Colonic mucosa (tissue), 4 donors: ENCODE measurements at regions not wholly inside any gene's neighbourhood (a gene's known extent, or its start where the extent isn't known, plus 50 kb on each side); places are given as distances from the start of the nearest gene placed in this dataset.

ENCODE experiments used
- DNase-seq: peaks from one replicate; pipeline ENCODE4 v3.0.0-alpha.2; 2020
- H3K27ac ChIP-seq: fragments of 200-600 bp; one replicate; pipeline ENCODE4 v1.8.0; 2021
- H3K27me3 ChIP-seq: fragments of 200-600 bp; one replicate; pipeline ENCODE4 v1.8.0; 2021
- H3K36me3 ChIP-seq: fragments of 200-600 bp; one replicate; pipeline ENCODE4 v1.8.0; 2021
- H3K4me1 ChIP-seq: fragments of 200-600 bp; one replicate; pipeline ENCODE4 v1.8.0; 2021; ENCODE audit warnings: mild to moderate bottlenecking
- H3K4me3 ChIP-seq: fragments of 200-600 bp; one replicate; pipeline ENCODE4 v1.8.0; 2021
- H3K9ac ChIP-seq, 2 donors: one replicate each; pipeline ENCODE4 v1.7.0; 2013; ENCODE audit warnings: control low read depth in 2 of 2, low read depth in 2 of 2, low read length in 2 of 2
- H3K9me3 ChIP-seq: fragments of 200-600 bp; one replicate; pipeline ENCODE4 v1.8.0; 2021
- CTCF ChIP-seq: fragments of 200-600 bp; IDR thresholded peaks from one replicate; pipeline ENCODE4 v1.8.0; 2022; ENCODE audit warnings: antibody characterized with exemption, mild to moderate bottlenecking
- intact Hi-C: fragments of 100-400 bp; cut with DNase I; formaldehyde crosslinking; loops from one replicate; pipeline ENCODE4 v1.14.1; 2022
- donor health status: healthy.
- donor health status: DM: no; HTN: no; CAD: no.
- donor health status: DM: no; HTN: no; CAD: no.

GRCh38 chr11:70736461-70736860 lies 338.1 kb downstream of the CTTN start:
- H3K27ac ChIP-seq = no peak overlapping the region
- no peak overlapping the region for H3K9ac ChIP-seq
- H3K9me3 ChIP-seq = no peaks in the 10 kb centered on the region
- no peak for DNase-seq
- no peak for TF ChIP-seq CTCF
- H3K36me3 ChIP-seq = no peaks in the 10 kb centered on the region
- no peak overlapping the region for H3K4me3 ChIP-seq
- no peaks in the 10 kb centered on the region for H3K4me1 ChIP-seq
- intact Hi-C loops = no loop called here
- no peaks in the 10 kb centered on the region for H3K27me3 ChIP-seq

GRCh38 chr11:70736937-70737640 lies 338.8 kb downstream of the CTTN start:
- H3K9me3 ChIP-seq = no peaks in the 10 kb centered on the region
- no peak overlapping the region for H3K27ac ChIP-seq
- no peak for DNase-seq
- no peak for TF ChIP-seq CTCF
- H3K27me3 ChIP-seq = no peaks in the 10 kb centered on the region
- intact Hi-C loops = no loop called here
- H3K4me3 ChIP-seq = no peak overlapping the region
- no peaks in the 10 kb centered on the region for H3K4me1 ChIP-seq
- H3K36me3 ChIP-seq = no peaks in the 10 kb centered on the region
- no peak overlapping the region for H3K9ac ChIP-seq

GRCh38 chr11:70737816-70738630 lies 339.7 kb downstream of the CTTN start:
- Histone ChIP-seq H3K27me3 (no peaks in the 10 kb centered on the region), H3K4me3 (no peak overlapping the region), H3K4me1 (no peaks in the 10 kb centered on the region), H3K9ac (no peak overlapping the region), H3K36me3 (no peaks in the 10 kb centered on the region), H3K9me3 (no peaks in the 10 kb centered on the region), H3K27ac (no peak overlapping the region)
- TF ChIP-seq CTCF = no peak
- DNase-seq = no peak
- intact Hi-C loops = no loop called here

- no peaks in the 10 kb centered on the region for H3K27me3 ChIP-seq
Observed at GRCh38 chr11:70738661-70739060, 340.3 kb downstream of the CTTN start.

GRCh38 chr11:70739091-70739490 lies 340.8 kb downstream of the CTTN start:
- TF ChIP-seq CTCF = no peak
- no peaks in the 10 kb centered on the region for H3K36me3 ChIP-seq

More at GRCh38 chr11:70738661-70739060, 340.3 kb downstream of the CTTN start:
- intact Hi-C loops = no loop called here
- TF ChIP-seq CTCF = no peak
- Histone ChIP-seq H3K9ac (no peak overlapping the region), H3K9me3 (no peaks in the 10 kb centered on the region), H3K4me1 (no peaks in the 10 kb centered on the region), H3K4me3 (no peak overlapping the region), H3K36me3 (no peaks in the 10 kb centered on the region), H3K27ac (no peak overlapping the region)
- DNase-seq = no peak

More at GRCh38 chr11:70739091-70739490, 340.8 kb downstream of the CTTN start:
- DNase-seq = no peak
- intact Hi-C loops = no loop called here
- no peak overlapping the region for H3K27ac ChIP-seq
- no peaks in the 10 kb centered on the region for H3K9me3 ChIP-seq
- no peaks in the 10 kb centered on the region for H3K4me1 ChIP-seq
- H3K9ac ChIP-seq = no peak overlapping the region
- no peak overlapping the region for H3K4me3 ChIP-seq
- no peaks in the 10 kb centered on the region for H3K27me3 ChIP-seq
